ENCODE measurements at regions not wholly inside any gene's neighbourhood (a gene's known extent, or its start where the extent isn't known, plus 50 kb on each side); places are given as distances from the start of the nearest gene placed in this dataset.

- H3K9ac ChIP-seq (ENCODE audit: insufficient read length) = no peak overlapping the region
- no peak overlapping the region for H3K27ac ChIP-seq
- TF ChIP-seq FOXP2 (optimal IDR thresholded peaks at IDR 0.05; ENCODE audit: control extremely low read depth, extremely low read length, insufficient read depth) (no peak), POLR2AphosphoS5 (IDR thresholded peaks at IDR 0.05; ENCODE audit: borderline replicate concordance, low read depth, low read length) (no peak), EZH2 (IDR thresholded peaks at IDR 0.05) (no peak)
- no peak overlapping the region for H3K4me3 ChIP-seq
- no peak for DNase-seq (ENCODE audit: low read depth, low spot score)
- H3K9me3 ChIP-seq (ENCODE audit: low read depth, low read length) = no peaks in the 10 kb centered on the region
- no peaks in the 10 kb centered on the region for H3K36me3 ChIP-seq (ENCODE audit: insufficient read depth, low read length)
These were observed 268.9 kb downstream of the ADCYAP1 start for GRCh38 chr18:1173593-1173992.

- H3K9me3 ChIP-seq (ENCODE audit: low read depth, low read length) = no peaks in the 10 kb centered on the region
- no peak overlapping the region for H3K9ac ChIP-seq (ENCODE audit: insufficient read length)
- no peaks in the 10 kb centered on the region for H3K36me3 ChIP-seq (ENCODE audit: insufficient read depth, low read length)
- no peak for DNase-seq (ENCODE audit: low read depth, low spot score)
- H3K27ac ChIP-seq = no peak overlapping the region
- H3K4me3 ChIP-seq = no peak overlapping the region
- no peak for TF ChIP-seq EZH2 (IDR thresholded peaks at IDR 0.05)
- TF ChIP-seq FOXP2 (optimal IDR thresholded peaks at IDR 0.05; ENCODE audit: control extremely low read depth, extremely low read length, insufficient read depth) = no peak
- TF ChIP-seq POLR2AphosphoS5 (IDR thresholded peaks at IDR 0.05; ENCODE audit: borderline replicate concordance, low read depth, low read length) = no peak
These were observed 272.6 kb downstream of the ADCYAP1 start for GRCh38 chr18:1177232-1177631.

- no peak for DNase-seq (ENCODE audit: low read depth, low spot score)
- no peak overlapping the region for H3K27ac ChIP-seq
- H3K4me3 ChIP-seq = no peak overlapping the region
- H3K9me3 ChIP-seq (ENCODE audit: low read depth, low read length) = no peaks in the 10 kb centered on the region
- H3K36me3 ChIP-seq (ENCODE audit: insufficient read depth, low read length) = no peaks in the 10 kb centered on the region
- no peak overlapping the region for H3K9ac ChIP-seq (ENCODE audit: insufficient read length)
- no peak for TF ChIP-seq FOXP2 (optimal IDR thresholded peaks at IDR 0.05; ENCODE audit: control extremely low read depth, extremely low read length, insufficient read depth)
- TF ChIP-seq EZH2 (IDR thresholded peaks at IDR 0.05) = no peak
- no peak for TF ChIP-seq POLR2AphosphoS5 (IDR thresholded peaks at IDR 0.05; ENCODE audit: borderline replicate concordance, low read depth, low read length)
These were observed 286.7 kb downstream of the ADCYAP1 start for GRCh38 chr18:1191341-1191740.

- Histone ChIP-seq H3K4me3 (no peak overlapping the region), H3K9ac (ENCODE audit: insufficient read length) (no peak overlapping the region), H3K27ac (no peak overlapping the region), H3K9me3 (ENCODE audit: low read depth, low read length) (no peaks in the 10 kb centered on the region), H3K36me3 (ENCODE audit: insufficient read depth, low read length) (no peaks in the 10 kb centered on the region)
- no peak for DNase-seq (ENCODE audit: low read depth, low spot score)
- TF ChIP-seq POLR2AphosphoS5 (IDR thresholded peaks at IDR 0.05; ENCODE audit: borderline replicate concordance, low read depth, low read length) (no peak), EZH2 (IDR thresholded peaks at IDR 0.05) (no peak), FOXP2 (optimal IDR thresholded peaks at IDR 0.05; ENCODE audit: control extremely low read depth, extremely low read length, insufficient read depth) (no peak)
These were observed 308.5 kb downstream of the ADCYAP1 start for GRCh38 chr18:1213126-1213525.

GRCh38 chr18:1222880-1223279 is 318.2 kb downstream of the ADCYAP1 start:
- H3K9me3 ChIP-seq (ENCODE audit: low read depth, low read length) = no peaks in the 10 kb centered on the region
- TF ChIP-seq EZH2 (IDR thresholded peaks at IDR 0.05) (no peak), FOXP2 (optimal IDR thresholded peaks at IDR 0.05; ENCODE audit: control extremely low read depth, extremely low read length, insufficient read depth) (no peak), POLR2AphosphoS5 (IDR thresholded peaks at IDR 0.05; ENCODE audit: borderline replicate concordance, low read depth, low read length) (no peak)
- no peak for DNase-seq (ENCODE audit: low read depth, low spot score)
- no peaks in the 10 kb centered on the region for H3K36me3 ChIP-seq (ENCODE audit: insufficient read depth, low read length)
- H3K27ac ChIP-seq = no peak overlapping the region
- H3K4me3 ChIP-seq = no peak overlapping the region
- H3K9ac ChIP-seq (ENCODE audit: insufficient read length) = no peak overlapping the region

GRCh38 chr18:1227025-1227424 is 322.4 kb downstream of the ADCYAP1 start:
- no peaks in the 10 kb centered on the region for H3K9me3 ChIP-seq (ENCODE audit: low read depth, low read length)
- no peak overlapping the region for H3K9ac ChIP-seq (ENCODE audit: insufficient read length)
- TF ChIP-seq EZH2 (IDR thresholded peaks at IDR 0.05) (no peak), FOXP2 (optimal IDR thresholded peaks at IDR 0.05; ENCODE audit: control extremely low read depth, extremely low read length, insufficient read depth) (no peak), POLR2AphosphoS5 (IDR thresholded peaks at IDR 0.05; ENCODE audit: borderline replicate concordance, low read depth, low read length) (no peak)

GRCh38 chr18:1229634-1230033 is 325.0 kb downstream of the ADCYAP1 start:
- DNase-seq (ENCODE audit: low read depth, low spot score) = no peak
- Histone ChIP-seq H3K9me3 (ENCODE audit: low read depth, low read length) (no peaks in the 10 kb centered on the region), H3K27ac (no peak overlapping the region), H3K4me3 (no peak overlapping the region), H3K36me3 (ENCODE audit: insufficient read depth, low read length) (no peaks in the 10 kb centered on the region), H3K9ac (ENCODE audit: insufficient read length) (no peak overlapping the region)
- no peak for TF ChIP-seq EZH2 (IDR thresholded peaks at IDR 0.05)
- no peak for TF ChIP-seq POLR2AphosphoS5 (IDR thresholded peaks at IDR 0.05; ENCODE audit: borderline replicate concordance, low read depth, low read length)
- TF ChIP-seq FOXP2 (optimal IDR thresholded peaks at IDR 0.05; ENCODE audit: control extremely low read depth, extremely low read length, insufficient read depth) = no peak

More at GRCh38 chr18:1227025-1227424, 322.4 kb downstream of the ADCYAP1 start:
- DNase-seq (ENCODE audit: low read depth, low spot score) = no peak
- H3K27ac ChIP-seq = no peak overlapping the region
- no peaks in the 10 kb centered on the region for H3K36me3 ChIP-seq (ENCODE audit: insufficient read depth, low read length)
- H3K4me3 ChIP-seq = no peak overlapping the region

GRCh38 chr18:1232867-1233266 is 328.2 kb downstream of the ADCYAP1 start:
- DNase-seq (ENCODE audit: low read depth, low spot score) = no peak
- H3K9ac ChIP-seq (ENCODE audit: insufficient read length) = no peak overlapping the region
- no peak overlapping the region for H3K4me3 ChIP-seq
- H3K36me3 ChIP-seq (ENCODE audit: insufficient read depth, low read length) = no peaks in the 10 kb centered on the region
- H3K27ac ChIP-seq = no peak overlapping the region
- TF ChIP-seq FOXP2 (optimal IDR thresholded peaks at IDR 0.05; ENCODE audit: control extremely low read depth, extremely low read length, insufficient read depth) (no peak), EZH2 (IDR thresholded peaks at IDR 0.05) (no peak), POLR2AphosphoS5 (IDR thresholded peaks at IDR 0.05; ENCODE audit: borderline replicate concordance, low read depth, low read length) (no peak)
- H3K9me3 ChIP-seq (ENCODE audit: low read depth, low read length) = no peaks in the 10 kb centered on the region

- H3K9ac ChIP-seq (ENCODE audit: insufficient read length) = no peak overlapping the region
- TF ChIP-seq POLR2AphosphoS5 (IDR thresholded peaks at IDR 0.05; ENCODE audit: borderline replicate concordance, low read depth, low read length) = no peak
- TF ChIP-seq EZH2 (IDR thresholded peaks at IDR 0.05) = no peak
- no peak for TF ChIP-seq FOXP2 (optimal IDR thresholded peaks at IDR 0.05; ENCODE audit: control extremely low read depth, extremely low read length, insufficient read depth)
- no peak overlapping the region for H3K27ac ChIP-seq
- DNase-seq (ENCODE audit: low read depth, low spot score) = no peak
- no peak overlapping the region for H3K4me3 ChIP-seq
- no peaks in the 10 kb centered on the region for H3K36me3 ChIP-seq (ENCODE audit: insufficient read depth, low read length)
- H3K9me3 ChIP-seq (ENCODE audit: low read depth, low read length) = no peaks in the 10 kb centered on the region
These were observed 336.0 kb downstream of the ADCYAP1 start for GRCh38 chr18:1240701-1241100.
